HG03280 (cell line): ENCODE measurements at regions not wholly inside any gene's neighbourhood (a gene's known extent, or its start where the extent isn't known, plus 50 kb on each side); places are given as distances from the start of the nearest gene placed in this dataset.
"Not testable (repeated sequence)": the region's sequence is repeated elsewhere in the genome, so short reads cannot be mapped to it uniquely, and the experiment has no call there.

Experiments used
- ATAC-seq: cut with Tn5 transposase; IDR thresholded peaks from one replicate; pipeline ENCODE4 v1.9.1; 2021; ENCODE audit warnings: mild to moderate bottlenecking, moderate library complexity; ENCODE audit not compliant: unreplicated experiment

- no peak for ATAC-seq
Measured at GRCh38 chr6:19210849-19211590, 626.1 kb upstream of the ID4 start.

GRCh38 chr6:19214231-19214630 is 622.9 kb upstream of the ID4 start:
- ATAC-seq: no peak

GRCh38 chr6:19219931-19220330 is 617.2 kb upstream of the ID4 start:
- ATAC-seq: no peak

GRCh38 chr6:19231878-19232561 is 605.1 kb upstream of the ID4 start:
- ATAC-seq: no peak

- ATAC-seq: no peak
Measured at GRCh38 chr6:19245656-19246055, 591.5 kb upstream of the ID4 start.

GRCh38 chr6:19247181-19247580 is 590.0 kb upstream of the ID4 start:
- ATAC-seq: not testable (repeated sequence)

DNA sequence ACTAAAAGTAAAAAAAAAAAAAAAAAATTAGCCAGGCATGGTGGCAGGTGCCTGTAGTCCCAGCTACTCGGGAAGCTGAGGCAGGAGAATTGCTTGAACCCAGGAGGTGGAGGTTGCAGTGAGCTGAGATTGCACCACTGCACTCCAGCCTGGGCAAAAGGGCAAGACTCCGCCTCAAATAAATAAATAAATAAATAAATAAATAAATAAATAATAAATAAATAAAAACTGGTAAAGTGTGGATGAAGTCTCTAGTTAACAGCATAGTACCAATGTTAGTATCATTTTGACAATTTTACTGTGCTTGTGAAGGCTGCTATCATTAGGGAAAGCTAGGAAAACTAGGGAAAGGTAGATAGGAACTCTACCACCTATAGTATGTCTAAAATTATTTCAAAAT is 581.0 kb upstream of the ID4 start:
- ATAC-seq: not testable (repeated sequence)

DNA sequence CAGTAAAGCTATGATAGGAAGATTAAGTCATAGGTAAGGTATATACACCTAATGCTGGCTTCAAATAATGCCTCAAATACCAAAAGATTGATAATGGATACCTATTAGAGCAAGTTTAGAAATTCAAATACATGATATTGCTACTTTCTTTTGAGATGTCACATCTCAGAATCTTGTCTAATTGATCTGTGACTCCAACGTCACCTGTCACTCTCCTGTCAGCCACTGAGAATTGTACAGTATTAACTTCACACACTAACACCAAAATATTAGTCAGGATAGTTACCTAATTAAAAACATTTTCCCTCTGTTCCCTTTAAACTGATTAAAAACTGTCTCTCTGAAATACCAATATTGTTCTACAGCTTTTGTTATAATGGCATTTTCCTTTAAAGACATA is 575.5 kb upstream of the ID4 start:
- no peak for ATAC-seq

GRCh38 chr6:19268117-19268516 is 569.1 kb upstream of the ID4 start:
- no peak for ATAC-seq

DNA sequence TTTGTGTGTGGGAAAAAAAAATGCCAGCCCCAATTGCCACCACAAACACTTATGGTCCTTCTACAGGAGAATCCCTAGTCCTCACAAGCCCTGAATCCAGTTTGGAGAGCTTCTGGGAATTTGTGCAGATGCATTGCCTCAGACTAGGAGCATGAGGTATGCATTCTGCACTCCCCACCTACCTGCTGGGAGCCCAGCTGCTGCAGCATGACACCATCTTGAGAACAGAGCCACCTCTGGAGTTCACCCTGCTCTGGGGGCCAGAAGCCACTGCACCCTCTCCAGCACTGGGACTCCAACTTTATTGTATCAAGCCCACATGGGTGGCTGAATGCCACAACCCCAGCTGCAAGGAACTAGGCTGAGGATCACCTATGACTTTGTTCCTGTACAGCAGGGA is 568.5 kb upstream of the ID4 start:
- ATAC-seq: no peak

- no peak for ATAC-seq
Measured at GRCh38 chr6:19269341-19269898, 567.8 kb upstream of the ID4 start.

- ATAC-seq: no peak
Measured at GRCh38 chr6:19270616-19271015, 566.6 kb upstream of the ID4 start.

GRCh38 chr6:19279273-19279684 is 557.9 kb upstream of the ID4 start:
- no peak for ATAC-seq

- ATAC-seq: no peak
Measured at GRCh38 chr6:19287928-19288327, 549.2 kb upstream of the ID4 start.

GRCh38 chr6:19289457-19289856 is 547.7 kb upstream of the ID4 start:
- ATAC-seq: no peak

- no peak for ATAC-seq
Measured at GRCh38 chr6:19297880-19298279, 539.3 kb upstream of the ID4 start.

DNA sequence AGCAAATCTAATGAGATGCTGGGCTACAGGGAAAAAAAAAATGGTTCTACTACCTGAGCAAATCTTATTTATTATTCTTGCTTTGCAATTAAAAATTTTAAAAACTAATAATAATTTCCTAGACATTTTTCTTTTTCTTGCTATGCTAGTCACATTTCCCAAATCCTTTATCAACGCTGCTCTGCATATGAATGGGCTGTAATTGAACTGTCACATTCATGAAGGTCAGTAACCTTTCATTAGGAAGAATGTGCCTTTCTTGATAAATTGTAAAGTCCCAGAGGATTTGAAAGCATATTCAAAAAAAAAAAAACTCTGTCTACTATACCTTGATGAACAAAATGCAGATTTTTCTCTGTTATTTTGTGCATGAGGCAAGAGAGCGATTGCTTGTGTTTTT is 538.7 kb upstream of the ID4 start:
- no peak for ATAC-seq

GRCh38 chr6:19299129-19299528 is 538.0 kb upstream of the ID4 start:
- no peak for ATAC-seq

GRCh38 chr6:19301980-19302379 is 535.2 kb upstream of the ID4 start:
- no peak for ATAC-seq

- no peak for ATAC-seq
Measured at GRCh38 chr6:19303383-19303782, 533.8 kb upstream of the ID4 start.

GRCh38 chr6:19309661-19310060 is 527.5 kb upstream of the ID4 start:
- ATAC-seq: no peak

GRCh38 chr6:19311786-19312185 is 525.4 kb upstream of the ID4 start:
- ATAC-seq: no peak
